Osteoblast (primary cell): ENCODE measurements at regions not wholly inside any gene's neighbourhood (a gene's known extent, or its start where the extent isn't known, plus 50 kb on each side); places are given as distances from the start of the nearest gene placed in this dataset.

Source experiments
- DNase-seq: peaks from one replicate; pipeline ENCODE4 v3.0.0; 2011; ENCODE audit warnings: low spot score, mixed read lengths; ENCODE audit not compliant: insufficient read length; ENCODE audit errors: missing footprints
- H2AFZ ChIP-seq: 2 replicates; pipeline ENCODE4 v1.6.0; 2011; ENCODE audit warnings: mild to moderate bottlenecking, low read length
- H3K27ac ChIP-seq: 2 replicates; pipeline ENCODE4 v1.5.1; 2011; ENCODE audit warnings: mild to moderate bottlenecking, low read depth, low read length, moderate library complexity
- H3K27me3 ChIP-seq: 2 replicates; pipeline ENCODE4 v1.6.0; 2012; ENCODE audit warnings: mild to moderate bottlenecking, control low read depth, inconsistent platforms, low read length, moderate library complexity; ENCODE audit not compliant: insufficient read depth
- H3K36me3 ChIP-seq: 2 replicates; pipeline ENCODE4 v1.5.1; 2011; ENCODE audit warnings: mild to moderate bottlenecking, low read length, control low read depth, moderate library complexity; ENCODE audit not compliant: insufficient read depth
- H3K4me1 ChIP-seq: 2 replicates; pipeline ENCODE4 v1.5.1; 2011; ENCODE audit warnings: mild to moderate bottlenecking, low read length, control low read depth, moderate library complexity; ENCODE audit not compliant: insufficient read depth
- H3K4me2 ChIP-seq: 2 replicates; pipeline ENCODE4 v1.6.0; 2011; ENCODE audit warnings: mild to moderate bottlenecking, low read length; ENCODE audit not compliant: insufficient read depth
- H3K4me3 ChIP-seq: fragments of 200-600 bp; sonication (generic); 3 replicates; pipeline ENCODE4 v1.5.1; 2012; ENCODE audit warnings: mild to moderate bottlenecking, low read length, inconsistent platforms; ENCODE audit not compliant: insufficient read depth
- H3K79me2 ChIP-seq: 2 replicates; pipeline ENCODE4 v1.6.0; 2012; ENCODE audit warnings: mild to moderate bottlenecking, low read length, control low read depth, inconsistent platforms; ENCODE audit not compliant: insufficient read depth
- H3K9me3 ChIP-seq: 2 replicates; pipeline ENCODE4 v1.5.1; 2011; ENCODE audit warnings: low read depth, low read length, control low read depth
- H4K20me1 ChIP-seq: 2 replicates; pipeline ENCODE4 v1.6.0; 2012; ENCODE audit warnings: mild to moderate bottlenecking, low read length, control low read depth; ENCODE audit not compliant: insufficient read depth
- TF ChIP-seq, protein P1 (sequence below): IDR thresholded peaks from 2 replicates; pipeline ENCODE4 v1.5.1; 2011; ENCODE audit warnings: mild to moderate bottlenecking, low read depth, low read length, moderate library complexity; ENCODE audit errors: extremely low read depth

DNA sequence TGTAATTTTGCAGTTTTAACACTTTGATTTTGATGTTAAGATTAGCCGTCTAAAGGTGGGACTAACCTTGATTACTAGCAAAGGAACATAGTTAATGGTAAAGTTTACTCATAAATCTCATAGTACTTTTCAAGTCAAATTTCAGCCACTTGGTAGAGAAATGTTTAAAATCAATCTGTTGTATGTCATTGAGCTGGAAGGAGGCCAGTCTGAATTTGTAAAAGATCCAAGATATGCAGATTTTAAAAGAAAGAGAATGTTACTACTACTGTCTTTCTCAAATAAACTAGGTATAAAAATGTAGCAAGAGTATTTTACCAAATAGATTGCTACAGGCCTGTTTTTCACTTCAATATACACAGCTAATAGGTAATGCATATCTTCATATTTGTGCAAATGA, 600.8 kb upstream of the SEL1L start:
- no peaks in the 10 kb centered on the region for H3K4me1 ChIP-seq
- H3K4me2 ChIP-seq, result no peak overlapping the region
- H4K20me1 ChIP-seq, result no peaks in the 10 kb centered on the region
- no peaks in the 10 kb centered on the region for H3K27me3 ChIP-seq
- no peaks in the 10 kb centered on the region for H3K79me2 ChIP-seq
- DNase-seq, result no peak
- no peak overlapping the region for H3K27ac ChIP-seq
- H2AFZ ChIP-seq, result no peak overlapping the region
- TF ChIP-seq, protein P1, sequence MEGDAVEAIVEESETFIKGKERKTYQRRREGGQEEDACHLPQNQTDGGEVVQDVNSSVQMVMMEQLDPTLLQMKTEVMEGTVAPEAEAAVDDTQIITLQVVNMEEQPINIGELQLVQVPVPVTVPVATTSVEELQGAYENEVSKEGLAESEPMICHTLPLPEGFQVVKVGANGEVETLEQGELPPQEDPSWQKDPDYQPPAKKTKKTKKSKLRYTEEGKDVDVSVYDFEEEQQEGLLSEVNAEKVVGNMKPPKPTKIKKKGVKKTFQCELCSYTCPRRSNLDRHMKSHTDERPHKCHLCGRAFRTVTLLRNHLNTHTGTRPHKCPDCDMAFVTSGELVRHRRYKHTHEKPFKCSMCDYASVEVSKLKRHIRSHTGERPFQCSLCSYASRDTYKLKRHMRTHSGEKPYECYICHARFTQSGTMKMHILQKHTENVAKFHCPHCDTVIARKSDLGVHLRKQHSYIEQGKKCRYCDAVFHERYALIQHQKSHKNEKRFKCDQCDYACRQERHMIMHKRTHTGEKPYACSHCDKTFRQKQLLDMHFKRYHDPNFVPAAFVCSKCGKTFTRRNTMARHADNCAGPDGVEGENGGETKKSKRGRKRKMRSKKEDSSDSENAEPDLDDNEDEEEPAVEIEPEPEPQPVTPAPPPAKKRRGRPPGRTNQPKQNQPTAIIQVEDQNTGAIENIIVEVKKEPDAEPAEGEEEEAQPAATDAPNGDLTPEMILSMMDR, result no peak
- no peak overlapping the region for H3K4me3 ChIP-seq
- peaks cover 4% of the 10 kb centered on the region for H3K9me3 ChIP-seq
- H3K36me3 ChIP-seq, result no peaks in the 10 kb centered on the region

DNA sequence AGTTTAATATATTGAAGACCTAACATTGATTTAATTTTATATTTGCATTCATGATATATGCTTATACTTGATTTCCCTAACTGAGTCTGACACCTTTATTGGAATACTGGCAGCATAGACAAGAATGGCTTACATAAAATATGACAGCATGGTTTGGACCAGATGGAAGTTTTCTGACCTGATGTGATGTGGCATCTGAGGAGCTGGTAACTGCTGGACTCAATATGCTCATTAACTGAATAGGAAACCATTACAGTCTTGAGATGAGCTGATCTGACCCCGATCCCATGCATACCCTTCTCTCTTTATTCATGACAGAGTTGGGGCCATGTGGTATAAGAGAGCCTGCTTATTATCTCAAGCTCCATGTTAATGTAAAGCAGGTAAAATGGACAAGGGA, 604.8 kb upstream of the SEL1L start:
- Histone ChIP-seq H3K27ac (no peak overlapping the region), H3K9me3 (peaks cover 2% of the 10 kb centered on the region), H4K20me1 (no peaks in the 10 kb centered on the region), H3K4me2 (no peak overlapping the region), H2AFZ (no peak overlapping the region), H3K27me3 (no peaks in the 10 kb centered on the region), H3K4me3 (no peak overlapping the region), H3K4me1 (no peaks in the 10 kb centered on the region), H3K36me3 (no peaks in the 10 kb centered on the region), H3K79me2 (no peaks in the 10 kb centered on the region)
- TF ChIP-seq, protein P1, result no peak
- no peak for DNase-seq

DNA sequence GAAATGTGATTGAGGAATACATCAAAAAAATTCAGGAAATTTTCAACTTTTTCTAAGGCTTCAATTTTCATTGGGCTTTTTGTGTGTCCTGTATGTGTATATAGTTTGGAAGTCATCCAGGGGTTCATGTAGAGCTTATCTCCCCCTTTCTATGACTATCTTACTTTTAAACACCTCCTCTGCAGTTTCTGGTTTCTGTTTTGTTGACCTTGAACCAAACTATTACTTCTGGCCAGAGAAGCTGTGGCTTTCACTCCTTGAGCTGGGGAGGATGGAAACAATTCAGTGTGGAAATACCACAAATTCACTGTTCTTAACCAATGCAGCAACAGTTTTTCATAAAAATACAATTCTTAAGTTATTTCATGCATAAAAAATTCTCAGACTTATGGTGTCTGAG, 613.2 kb upstream of the SEL1L start:
- Histone ChIP-seq H3K27me3 (no peaks in the 10 kb centered on the region), H3K4me1 (no peaks in the 10 kb centered on the region), H3K4me3 (no peak overlapping the region), H3K4me2 (no peak overlapping the region), H3K27ac (no peak overlapping the region), H3K9me3 (no peaks in the 10 kb centered on the region), H3K36me3 (no peaks in the 10 kb centered on the region), H3K79me2 (no peaks in the 10 kb centered on the region), H2AFZ (no peak overlapping the region), H4K20me1 (no peaks in the 10 kb centered on the region)
- DNase-seq, result no peak
- TF ChIP-seq, protein P1, result no peak

DNA sequence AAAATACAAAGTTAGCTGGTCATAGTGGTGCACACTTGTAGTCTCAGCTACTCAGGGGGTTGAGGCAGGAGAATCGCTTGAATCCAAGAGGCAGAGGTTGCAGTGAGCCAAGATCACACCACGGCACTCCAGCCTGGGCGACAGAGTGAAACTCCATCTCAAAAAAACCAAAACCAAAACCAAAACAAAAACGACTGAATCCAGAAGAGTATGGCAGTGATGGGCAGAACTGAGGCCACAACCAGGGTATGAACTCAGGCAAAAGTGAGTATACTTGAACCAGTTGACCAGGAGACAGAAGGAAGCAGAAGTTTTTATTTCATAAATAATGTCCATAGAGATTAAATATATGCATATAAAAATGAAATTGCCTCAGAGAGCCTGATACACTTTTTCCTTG, 620.0 kb upstream of the SEL1L start:
- TF ChIP-seq, protein P1, result no peak
- no peaks in the 10 kb centered on the region for H3K36me3 ChIP-seq
- no peaks in the 10 kb centered on the region for H3K79me2 ChIP-seq
- no peak overlapping the region for H3K4me3 ChIP-seq
- H3K4me2 ChIP-seq, result no peak overlapping the region
- DNase-seq, result no peak
- H2AFZ ChIP-seq, result no peak overlapping the region
- H3K9me3 ChIP-seq, result peaks cover 6% of the 10 kb centered on the region
- no peaks in the 10 kb centered on the region for H3K4me1 ChIP-seq
- no peaks in the 10 kb centered on the region for H4K20me1 ChIP-seq
- H3K27me3 ChIP-seq, result no peaks in the 10 kb centered on the region
- H3K27ac ChIP-seq, result no peak overlapping the region
